ENCODE measurements at regions not wholly inside any gene's neighbourhood (a gene's known extent, or its start where the extent isn't known, plus 50 kb on each side); places are given as distances from the start of the nearest gene placed in this dataset.

- TF ChIP-seq EZH2 (IDR thresholded peaks at IDR 0.05; ENCODE audit: borderline replicate concordance, low read length) (no peak), CTCF (IDR thresholded peaks at IDR 0.05; ENCODE audit: low read length) (no peak)
These were observed 83.7 kb upstream of the MBOAT2 start for GRCh38 chr2:9087121-9087681.
